PC-9 (cell line): ENCODE measurements at regions not wholly inside any gene's neighbourhood (a gene's known extent, or its start where the extent isn't known, plus 50 kb on each side); places are given as distances from the start of the nearest gene placed in this dataset.

Experiments
- EZH2 ChIP-seq: fragments of 200-600 bp; sonication (generic); IDR thresholded peaks from 2 replicates; pipeline ENCODE4 v1.8.0; 2017; ENCODE audit warnings: antibody characterized with exemption, low read depth
- TF ChIP-seq, protein P1 (sequence below): fragments of 200-600 bp; sonication (generic); conservative IDR thresholded peaks from 2 replicates; pipeline ENCODE4 v1.6.1; 2017; ENCODE audit warnings: mixed run types, antibody characterized with exemption, mild to moderate bottlenecking, moderate library complexity

DNA sequence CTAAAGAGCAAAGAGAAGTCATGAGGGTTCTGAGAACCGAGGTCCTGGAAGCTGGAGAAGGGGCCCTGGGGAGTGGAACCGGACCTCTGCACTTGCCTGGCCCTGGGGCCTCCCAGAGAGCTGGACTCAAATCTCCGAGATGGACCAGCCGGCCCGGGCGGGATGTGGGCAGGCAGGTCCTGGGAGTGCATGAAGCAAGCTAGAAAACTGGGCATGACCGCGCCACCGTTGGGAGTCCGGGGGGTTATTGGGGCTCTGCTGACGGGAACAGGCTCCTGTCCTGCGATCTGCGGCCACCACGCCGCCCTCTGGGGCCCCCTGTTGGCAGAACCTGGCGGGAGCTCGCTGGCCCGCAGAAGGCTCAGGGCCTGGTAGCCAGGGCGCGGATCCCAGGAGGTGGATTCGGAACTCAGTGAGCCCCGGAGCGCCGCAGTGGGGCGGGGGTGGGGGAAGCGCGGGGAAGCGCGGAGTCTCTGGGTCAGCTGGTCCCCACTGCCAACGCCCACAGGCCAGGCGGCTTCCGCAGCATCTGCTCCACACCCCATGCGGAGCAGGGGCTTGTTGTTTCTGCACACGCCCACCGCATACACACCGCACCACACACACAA is 150.6 kb downstream of the ERCC6L2 start:
- TF ChIP-seq, protein P1, sequence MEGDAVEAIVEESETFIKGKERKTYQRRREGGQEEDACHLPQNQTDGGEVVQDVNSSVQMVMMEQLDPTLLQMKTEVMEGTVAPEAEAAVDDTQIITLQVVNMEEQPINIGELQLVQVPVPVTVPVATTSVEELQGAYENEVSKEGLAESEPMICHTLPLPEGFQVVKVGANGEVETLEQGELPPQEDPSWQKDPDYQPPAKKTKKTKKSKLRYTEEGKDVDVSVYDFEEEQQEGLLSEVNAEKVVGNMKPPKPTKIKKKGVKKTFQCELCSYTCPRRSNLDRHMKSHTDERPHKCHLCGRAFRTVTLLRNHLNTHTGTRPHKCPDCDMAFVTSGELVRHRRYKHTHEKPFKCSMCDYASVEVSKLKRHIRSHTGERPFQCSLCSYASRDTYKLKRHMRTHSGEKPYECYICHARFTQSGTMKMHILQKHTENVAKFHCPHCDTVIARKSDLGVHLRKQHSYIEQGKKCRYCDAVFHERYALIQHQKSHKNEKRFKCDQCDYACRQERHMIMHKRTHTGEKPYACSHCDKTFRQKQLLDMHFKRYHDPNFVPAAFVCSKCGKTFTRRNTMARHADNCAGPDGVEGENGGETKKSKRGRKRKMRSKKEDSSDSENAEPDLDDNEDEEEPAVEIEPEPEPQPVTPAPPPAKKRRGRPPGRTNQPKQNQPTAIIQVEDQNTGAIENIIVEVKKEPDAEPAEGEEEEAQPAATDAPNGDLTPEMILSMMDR: no peak
- TF ChIP-seq EZH2: no peak
